ENCODE measurements at regions not wholly inside any gene's neighbourhood (a gene's known extent, or its start where the extent isn't known, plus 50 kb on each side); places are given as distances from the start of the nearest gene placed in this dataset.

DNA sequence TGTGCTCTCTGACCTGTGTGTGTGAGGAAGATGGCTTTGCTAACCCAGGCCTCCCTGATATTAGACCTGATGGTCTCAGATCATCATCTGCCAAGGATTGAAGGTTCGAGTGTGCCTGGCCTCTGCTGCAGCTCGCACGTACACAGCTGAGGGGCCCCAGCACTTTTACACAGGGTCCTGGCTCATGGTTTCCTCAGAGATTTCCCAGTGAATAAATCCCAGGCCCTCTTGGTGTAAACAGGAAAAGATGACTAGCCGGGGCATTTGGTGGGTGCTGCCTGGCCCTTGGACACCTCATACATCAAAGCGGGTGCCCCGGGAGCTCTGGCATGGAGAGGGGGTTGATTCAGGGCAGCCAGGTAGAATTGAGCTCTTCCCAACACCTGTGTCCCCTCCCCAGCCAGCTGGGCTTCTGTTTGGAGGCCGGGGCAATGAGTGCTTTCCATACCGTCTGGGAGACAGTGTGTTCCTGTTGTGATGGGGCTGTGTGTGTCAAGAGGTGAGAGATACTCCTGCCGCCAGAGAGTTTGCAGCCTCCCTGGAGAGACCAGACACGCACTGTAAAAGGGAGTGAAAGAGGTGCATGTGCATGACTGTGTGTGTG lies 72.5 kb upstream of the TLE3 start:
- DNase-seq = no peak

DNA sequence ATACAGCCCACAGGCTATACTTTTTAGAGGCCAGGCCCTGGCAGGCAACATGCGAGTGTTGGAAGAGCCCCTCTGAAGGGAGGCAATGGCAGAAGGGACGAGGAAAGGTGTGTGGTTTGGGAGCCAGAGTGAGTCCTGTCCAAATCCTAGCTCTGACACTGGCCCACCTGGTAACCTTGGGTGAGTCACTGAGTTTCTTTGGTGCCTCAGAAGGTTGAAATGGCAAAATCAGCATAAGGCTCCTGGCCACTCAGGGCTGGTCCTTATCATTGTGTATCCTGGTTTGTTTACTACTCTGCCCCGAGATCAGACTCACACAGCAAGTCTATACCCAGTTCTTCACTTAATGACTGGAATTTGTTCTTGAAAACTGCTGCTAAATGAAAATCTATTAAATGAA lies 71.4 kb upstream of the TLE3 start:
- DNase-seq = no peak

DNA sequence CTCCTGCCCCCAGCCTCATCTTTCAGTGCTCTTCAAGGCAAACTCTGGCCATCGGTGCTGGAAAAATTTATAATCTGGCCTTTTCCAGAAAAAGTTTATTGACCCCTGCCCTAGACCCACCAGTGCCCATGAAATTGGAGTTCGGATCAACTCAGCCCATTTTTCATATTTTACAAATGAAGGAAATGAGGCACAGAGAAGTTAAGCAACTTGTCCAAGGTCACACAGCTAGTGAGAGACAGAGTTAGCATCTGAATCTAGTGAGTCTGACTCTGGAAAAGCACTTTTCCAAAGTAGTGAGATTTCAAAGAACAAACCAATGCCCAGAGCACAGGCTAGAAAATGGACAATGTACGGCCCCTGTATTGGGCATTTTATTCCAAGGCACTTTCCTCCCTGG lies 69.4 kb upstream of the TLE3 start:
- DNase-seq = no peak

DNA sequence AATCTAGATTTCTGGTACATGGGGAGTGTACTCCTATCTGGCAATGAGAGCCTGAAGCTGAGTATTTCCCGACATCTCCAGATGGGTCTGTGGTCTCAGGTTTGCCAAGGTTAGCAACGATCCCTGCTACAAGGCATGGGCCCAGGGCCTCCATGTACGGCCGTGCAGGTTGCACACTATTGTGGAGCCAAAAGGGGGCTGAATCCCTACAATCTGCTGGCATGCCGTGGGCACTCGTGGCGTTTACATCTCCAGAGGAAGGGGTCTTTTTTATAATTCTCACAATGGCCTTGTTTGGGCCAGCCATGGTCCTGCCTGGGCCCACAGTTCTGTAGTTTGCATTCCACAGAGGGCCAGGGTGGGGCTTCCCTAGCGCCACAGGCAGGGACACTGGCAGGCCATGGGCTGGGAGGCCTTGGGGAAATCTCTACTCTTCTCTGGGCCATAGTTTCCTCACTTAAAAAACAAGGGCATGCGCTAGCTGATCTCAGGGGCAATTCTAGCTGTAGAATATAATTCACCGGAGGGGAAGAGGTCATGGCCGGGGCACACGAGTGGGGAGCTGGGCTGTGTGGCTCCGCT lies 68.9 kb upstream of the TLE3 start:
- no peak for DNase-seq

DNA sequence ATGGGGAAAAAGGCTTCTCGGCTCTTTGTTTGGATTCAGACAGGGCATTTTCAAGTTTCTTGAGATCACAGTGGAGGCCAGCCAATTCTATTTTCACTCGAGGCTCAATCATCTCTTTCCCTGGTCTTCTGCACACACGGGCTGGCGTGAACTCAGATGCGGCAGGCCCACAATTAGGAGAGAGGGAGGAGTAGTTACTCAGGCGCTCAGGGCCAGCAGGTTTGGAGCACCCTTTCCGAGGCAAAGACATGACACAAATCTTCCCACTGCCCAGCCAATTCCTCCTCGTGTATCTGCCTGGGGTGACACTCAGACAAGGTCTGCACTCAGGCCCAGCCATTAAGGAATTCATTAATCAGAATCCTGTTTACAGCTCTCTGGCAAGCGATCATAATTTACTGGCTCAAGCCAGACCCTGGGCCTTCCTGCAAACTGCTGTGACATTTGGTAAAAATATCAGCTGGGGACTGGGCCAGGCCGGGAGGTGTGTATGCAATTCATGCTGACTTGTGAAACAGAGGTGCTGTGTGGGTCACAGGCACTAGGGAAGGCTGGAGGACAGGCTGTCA lies 68.1 kb upstream of the TLE3 start:
- DNase-seq = no peak

DNA sequence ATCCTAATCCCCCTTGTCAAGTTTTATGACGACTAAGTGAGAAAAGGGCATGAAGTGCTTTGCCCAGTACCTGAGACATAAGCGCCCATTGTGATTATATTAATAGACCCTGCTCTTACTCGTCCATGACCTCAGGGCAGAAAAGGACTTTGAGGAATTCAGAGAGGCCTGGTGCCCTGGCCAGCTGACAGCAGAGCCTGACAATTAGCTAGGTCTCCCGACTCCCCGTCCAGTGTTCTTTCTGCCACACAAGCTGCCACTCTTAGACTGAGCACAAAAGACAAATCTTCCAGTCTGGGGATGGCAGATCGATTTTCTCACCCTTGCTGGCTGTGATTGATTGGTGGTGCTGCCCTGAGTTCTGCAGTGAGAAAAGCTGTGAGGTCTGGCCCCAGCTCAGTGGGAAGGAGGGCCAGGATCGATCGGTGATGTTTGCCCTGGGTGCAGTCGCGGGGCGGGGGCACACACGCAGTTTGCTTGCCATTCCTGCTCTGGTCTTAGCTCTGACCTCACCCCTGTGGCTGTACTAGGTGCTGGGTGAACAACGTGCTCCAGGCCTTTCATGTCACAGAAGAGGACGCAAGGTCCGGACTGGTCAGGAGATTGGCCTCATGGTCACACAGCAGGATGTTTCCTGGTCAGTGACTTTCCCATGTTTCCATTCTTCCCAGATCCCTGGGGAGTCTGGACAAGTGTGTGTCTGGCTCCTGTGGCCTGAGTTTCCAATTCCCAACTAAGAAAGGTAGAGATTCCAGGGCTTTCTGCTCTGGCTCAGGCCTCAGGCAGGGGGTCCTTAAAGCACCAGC lies 67.4 kb upstream of the TLE3 start:
- DNase-seq = no peak

DNA sequence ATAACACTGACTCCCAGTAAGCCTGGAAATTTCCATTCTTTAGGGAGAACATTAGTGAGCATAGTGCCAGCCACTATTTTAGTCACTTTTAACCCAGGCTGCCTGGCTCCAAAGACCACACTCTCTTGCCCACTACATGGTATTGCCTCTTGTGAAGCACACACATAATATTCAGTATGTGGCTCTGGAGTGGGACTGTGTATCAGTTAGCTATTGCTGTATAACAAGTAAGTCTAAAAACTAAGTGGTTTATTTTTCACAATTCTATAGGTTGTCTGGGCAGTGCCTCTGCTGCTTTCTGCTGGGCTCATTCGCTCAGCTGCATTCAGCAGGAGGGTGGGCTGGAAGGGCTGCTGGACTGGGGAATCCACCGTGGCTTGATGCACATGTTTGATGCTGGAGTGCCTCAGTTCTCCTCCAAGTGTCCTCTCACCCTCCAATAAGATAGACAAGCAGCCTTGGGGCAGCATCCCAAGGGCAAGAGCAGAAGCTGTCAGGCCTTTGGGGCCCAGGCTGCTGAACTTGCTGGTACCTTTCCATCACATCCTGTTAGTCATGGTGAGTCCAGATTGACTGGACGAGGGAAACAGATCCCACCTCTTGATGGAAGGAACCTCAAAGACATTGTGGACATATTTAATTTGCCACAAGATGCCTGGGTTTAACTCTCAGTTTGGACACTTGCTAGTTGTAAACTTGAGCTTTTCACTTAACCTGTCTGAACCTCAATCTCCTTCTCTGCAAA lies 66.6 kb upstream of the TLE3 start:
- DNase-seq = no peak

DNA sequence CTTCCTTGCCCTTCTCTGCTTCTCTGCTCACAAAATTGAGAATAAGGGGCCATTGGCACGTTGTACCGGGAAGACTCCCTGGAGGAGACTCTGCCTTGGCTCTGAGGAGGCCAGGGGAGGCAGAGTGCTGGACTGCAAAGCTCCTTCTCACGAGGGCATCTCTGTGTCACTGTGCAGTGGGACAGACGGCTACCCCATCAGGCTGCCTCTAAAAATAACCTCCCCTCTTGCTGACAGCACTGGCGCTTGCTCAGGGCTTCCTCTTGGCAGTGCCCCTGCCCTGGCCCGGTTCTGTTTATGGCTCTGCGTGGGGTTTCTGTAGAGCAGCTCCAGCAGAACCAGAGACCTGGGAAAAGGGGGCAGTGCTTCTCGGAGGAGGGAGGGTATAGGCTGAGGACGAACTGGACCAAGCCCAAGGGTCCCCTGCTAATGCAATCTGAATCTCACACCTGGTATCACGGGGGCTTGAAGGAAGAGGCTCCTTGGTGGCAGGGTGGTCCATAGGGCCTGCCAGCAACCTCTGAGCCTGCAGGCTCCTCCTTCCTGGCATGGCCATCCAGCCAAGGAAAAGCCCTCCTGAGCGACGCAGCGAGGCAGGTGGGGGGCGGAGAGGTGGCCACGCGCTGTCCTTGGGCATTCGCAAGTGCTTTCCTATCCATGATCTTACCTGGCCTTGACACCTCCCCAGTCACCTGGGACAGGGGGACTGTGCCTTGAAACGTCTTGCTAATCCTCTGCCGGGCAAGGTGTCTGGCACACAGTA lies 63.3 kb upstream of the TLE3 start:
- DNase-seq = no peak

DNA sequence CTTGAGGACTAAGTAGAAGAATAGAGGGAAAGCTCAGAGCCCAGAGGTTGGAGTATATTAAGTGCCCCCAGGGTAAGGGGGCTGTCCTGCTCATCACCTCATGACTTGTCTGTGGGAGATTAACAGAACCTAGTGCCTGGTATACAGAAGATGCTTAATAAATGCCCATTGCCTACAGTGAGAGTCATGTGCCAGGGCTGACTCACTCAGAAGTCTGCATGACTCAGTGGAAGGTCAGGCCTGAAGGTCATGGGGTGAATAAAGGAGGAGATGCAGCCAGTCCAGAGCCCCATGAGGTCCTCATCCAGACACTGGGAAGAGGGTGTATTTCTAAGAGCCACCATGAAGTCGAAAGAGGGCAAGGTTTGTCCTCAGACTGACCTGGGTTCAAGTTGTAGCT lies 62.5 kb upstream of the TLE3 start:
- DNase-seq = no peak

DNA sequence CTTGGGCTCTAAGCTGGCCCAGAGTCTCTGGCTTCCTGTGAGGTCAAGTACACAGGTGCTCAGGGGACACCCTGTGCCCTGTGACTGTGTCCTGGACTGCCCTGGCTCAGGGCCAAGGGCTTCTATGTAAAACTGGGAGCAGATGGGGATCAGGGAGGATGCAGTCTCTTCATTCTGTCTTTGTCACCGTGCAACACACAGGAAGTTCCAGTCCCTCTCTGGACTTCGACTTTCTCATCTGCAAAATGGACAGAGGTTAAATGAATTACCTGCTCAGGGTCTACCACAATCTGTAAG lies 61.9 kb upstream of the TLE3 start:
- no peak for DNase-seq

DNA sequence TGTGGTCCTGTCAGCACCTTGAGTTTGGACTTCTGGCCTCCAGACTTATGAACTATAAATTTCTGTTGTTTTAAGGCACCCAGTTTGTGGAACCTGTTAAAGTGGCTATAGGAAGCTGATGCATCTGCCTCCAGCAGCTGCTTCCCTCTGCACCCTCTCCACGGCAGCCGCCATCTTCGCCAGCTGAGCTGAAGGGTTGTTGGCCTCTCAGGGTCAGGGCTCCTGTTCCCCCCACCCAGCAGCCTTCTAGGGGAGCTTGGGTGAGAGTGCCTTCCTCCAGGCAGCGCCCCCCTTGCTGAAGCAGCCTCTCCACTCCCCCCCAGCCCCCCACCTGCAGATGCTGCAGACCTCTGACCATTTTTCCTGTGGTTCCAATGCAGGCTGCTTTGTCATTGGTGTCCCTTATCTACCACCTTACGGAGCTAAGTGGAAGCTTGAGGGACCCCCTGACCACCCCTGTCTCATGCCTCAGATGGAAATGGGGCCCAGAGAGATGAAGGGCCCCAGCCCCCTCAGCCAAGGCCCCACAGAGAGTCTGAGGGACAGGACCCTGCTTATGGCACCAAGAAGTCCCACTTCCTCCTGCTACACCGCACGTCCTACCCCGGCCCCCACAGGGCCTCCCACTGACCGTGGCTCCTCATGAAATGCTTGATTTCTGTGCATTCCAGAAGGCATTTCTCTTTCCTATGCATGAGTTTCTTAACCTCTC lies 61.4 kb upstream of the TLE3 start:
- DNase-seq = no peak

DNA sequence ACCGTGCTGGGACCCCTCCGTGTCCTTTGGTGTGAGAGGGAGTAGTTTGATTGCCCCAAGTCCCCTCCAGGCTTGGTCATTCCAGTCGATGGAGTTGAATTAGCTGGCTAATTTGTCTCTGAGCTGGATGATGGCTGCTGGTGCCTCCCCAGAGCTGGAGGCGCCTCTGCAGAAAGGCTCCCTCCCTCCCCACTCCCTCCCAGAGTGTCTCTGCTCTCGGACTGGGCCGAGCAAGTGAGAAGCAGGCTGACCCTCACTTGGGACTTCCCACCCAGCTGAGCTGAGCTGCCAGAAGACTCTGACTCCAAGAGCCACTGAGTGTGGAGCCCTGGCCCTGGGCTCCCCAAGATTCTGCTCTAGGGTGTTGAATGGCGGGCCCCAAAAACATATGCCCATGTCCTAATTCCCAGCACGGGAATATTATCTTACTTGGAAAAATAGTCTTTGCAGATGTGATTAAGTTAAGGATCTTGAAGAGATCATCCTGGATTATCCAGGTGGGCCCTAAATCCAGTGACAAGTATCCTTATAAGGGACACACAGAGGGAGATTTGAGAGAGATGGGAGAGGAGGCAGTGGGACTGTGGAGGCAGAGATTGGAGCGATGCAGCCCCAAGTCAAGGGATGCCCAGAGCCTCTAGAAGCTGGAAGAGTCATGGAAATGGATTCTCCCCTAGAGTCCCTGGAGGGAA lies 60.7 kb upstream of the TLE3 start:
- DNase-seq = no peak

DNA sequence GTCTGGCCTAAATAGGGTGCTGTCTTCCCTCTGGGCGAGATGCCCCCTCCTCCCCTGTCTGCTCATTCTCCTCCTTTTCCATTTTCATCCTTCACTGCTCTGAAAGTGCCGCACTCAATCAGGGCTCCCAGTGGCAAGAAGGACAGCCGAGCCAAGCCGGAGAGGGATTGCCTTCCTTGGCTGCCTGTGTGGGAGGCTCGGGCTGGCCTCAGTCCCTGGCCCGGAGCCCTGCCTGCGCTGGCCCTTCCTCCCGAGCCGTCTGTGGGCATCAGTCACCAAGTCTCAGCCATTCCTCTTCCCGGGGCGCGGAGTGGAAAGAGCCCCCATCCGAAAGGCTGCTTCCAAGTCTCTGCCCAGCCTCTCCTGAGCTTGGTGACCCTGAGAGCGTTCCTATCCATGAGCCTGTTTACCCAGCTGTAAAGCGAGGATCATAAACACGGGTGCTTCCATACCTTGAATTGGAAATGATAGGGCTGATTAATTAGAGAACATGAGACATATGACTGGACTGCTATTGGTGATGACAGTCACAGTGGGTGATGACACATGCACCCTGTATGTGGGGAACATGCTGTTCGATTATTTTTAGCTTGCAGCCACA lies 59.1 kb upstream of the TLE3 start:
- DNase-seq = no peak

DNA sequence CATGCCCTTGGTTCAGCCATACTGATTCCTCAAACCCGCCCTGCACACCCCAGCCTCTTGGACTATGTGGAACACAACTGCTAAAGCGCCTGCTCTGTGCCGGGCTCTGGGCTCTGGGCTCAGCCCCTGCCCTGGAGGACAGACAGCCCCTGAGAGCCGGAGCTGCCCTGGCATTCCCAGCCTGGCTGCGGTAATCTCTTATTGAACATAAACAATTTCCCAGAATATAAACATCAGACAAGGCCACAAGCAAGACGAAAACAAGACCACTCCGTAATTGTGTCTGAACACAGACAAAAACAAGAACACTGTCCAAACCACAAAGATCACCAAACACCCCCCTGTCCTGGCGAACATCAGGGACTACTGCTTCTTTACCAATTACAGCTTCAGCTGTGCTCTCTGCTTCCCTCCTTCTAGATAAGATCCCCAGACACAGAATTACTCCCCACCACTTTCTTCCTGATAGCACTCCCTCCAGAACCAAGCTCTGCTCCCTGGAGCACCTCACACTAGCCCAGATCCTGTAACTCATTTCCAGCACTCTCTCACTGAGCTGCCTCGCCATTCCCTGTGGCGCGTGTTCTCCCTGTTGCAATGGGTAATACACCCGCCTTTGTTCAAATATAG lies 57.1 kb upstream of the TLE3 start:
- DNase-seq = no peak

DNA sequence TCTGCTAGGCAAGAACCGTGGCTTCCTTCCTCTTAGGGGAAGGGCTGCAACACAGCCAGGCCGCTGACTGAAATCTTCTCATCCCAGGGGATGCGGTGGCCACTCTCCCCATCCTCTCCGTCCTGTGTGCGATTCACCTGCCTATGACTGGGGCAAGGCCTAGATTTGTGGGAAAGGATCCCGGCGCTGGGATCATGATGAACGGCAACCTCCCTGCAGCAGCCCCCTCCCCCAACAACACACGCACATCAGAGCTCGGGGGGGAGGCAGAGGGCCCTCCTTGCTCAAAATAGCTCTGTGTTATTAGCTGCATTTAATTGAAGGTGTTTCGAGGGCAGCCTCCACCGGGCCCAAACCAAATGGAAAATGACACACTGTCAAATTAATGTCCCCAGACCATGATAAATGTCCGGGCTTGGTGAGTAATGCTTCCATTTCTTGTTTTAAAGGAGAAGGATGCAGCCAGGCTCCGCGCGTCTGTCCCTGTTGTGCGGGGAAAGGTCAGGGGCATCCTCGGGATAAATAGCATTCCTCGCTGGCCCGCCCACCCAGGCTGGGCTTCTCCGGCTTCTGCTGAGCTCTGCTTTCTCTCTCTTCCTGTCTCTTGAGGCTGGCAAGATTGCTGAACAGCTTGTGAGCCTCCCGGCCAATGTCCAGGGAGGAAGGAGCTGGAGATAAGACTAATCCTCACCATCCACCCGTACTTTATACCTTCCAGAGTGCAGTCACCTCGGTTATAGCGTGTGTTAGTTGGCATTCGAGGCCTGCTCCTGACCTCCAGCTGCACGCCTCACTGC lies 56.4 kb upstream of the TLE3 start:
- no peak for DNase-seq

DNA sequence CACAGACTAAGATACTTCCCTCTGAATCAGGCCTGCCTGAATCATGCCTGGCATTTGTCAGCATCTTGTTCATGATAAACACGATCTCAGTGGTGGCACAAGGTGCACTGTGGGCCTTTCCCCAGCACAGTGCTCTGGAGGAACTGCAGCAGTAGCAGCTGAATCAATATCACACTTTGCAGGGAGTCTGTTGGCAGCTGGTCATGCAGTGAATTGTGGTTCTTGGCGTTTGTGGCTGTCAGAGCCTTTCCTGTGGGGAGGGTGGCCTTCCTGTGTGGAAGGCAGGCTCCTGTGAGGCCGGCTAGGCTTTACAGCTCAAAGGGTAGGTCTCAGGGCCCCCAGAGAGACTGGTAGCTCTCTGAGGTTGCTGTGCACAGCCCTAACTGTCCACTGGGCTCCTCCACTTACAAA lies 54.4 kb upstream of the TLE3 start:
- no peak for DNase-seq

DNA sequence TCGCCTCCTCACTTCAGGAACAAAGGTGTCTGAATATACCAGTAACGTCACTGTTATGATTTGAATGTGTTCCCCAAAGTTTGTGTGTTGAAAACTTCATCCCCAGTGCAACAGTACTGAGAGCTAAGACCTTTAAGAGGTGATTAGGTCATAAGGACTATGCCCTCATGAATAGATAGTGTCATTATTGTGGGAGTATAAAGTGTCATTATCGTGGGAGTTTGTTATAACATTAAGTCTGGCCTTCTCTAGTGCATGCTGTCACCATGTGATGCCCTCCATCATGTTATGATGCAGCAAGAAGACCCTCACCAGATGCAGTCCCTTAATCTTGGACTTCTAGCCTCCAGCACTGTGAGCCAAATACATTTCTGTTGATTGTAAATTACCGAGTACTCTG lies 53.7 kb upstream of the TLE3 start:
- no peak for DNase-seq

DNA sequence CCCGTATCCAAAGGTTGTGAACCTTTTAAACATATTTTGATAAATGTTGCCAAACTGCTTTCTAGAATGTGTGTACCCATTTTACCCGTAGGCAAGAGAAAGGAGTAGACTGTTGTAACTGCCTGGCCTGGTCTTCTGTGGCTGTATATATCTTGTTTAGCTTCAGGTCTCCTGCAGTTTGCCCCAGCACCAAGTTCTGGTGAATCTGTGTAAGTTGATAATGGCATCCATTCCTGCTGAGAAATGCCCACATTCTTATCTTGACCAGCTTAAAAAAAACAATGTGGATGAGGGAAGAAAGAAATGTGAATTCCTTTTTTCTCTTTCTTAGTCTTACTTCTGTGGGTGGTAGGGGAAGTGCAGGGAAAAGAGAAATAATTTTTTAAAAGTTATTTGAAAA lies 53.3 kb upstream of the TLE3 start:
- no peak for DNase-seq

DNA sequence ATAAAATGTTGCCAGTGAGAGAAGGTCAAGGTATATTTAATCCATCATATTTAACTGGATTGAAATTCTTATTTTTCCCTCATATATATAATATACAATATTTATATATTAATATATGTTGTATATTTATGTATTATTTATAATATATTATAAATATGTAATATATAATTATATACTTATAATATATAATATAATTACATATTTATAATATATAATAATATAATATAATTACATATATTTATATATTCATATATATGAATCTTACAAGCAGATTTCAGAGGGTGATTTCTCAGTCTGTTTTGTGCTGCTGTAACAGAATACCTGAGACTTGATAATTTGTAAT lies 52.7 kb upstream of the TLE3 start:
- DNase-seq = no peak
